B cell (primary cell): ENCODE measurements at regions not wholly inside any gene's neighbourhood (a gene's known extent, or its start where the extent isn't known, plus 50 kb on each side); places are given as distances from the start of the nearest gene placed in this dataset.

Source experiments
- ATAC-seq: fragments of 200-7000 bp; cut with Tn5 transposase; one replicate; pipeline ENCODE4 v1.10.0; 2021; ENCODE audit warnings: low read depth, mild to moderate bottlenecking, moderate number of reproducible peaks, moderate library complexity
- CTCF ChIA-PET: fragments of 350-600 bp; sonication (Branson Sonifier 250); formaldehyde crosslinking; loops from one replicate; lab custom pipeline; 2021; ENCODE audit warnings: antibody characterized with exemption, inconsistent platforms; lab: Charles Lee
- POLR2A ChIA-PET: fragments of 350-600 bp; sonication (Branson Sonifier 250); formaldehyde crosslinking; loops from one replicate; lab custom pipeline; 2021; ENCODE audit warnings: antibody characterized with exemption; lab: Charles Lee
- DNase-seq: peaks from one replicate; pipeline ENCODE4 v3.0.0; 2013
- H2AFZ ChIP-seq: 2 replicates; pipeline ENCODE4 v1.6.1; 2012; ENCODE audit warnings: mild to moderate bottlenecking, low read depth, low read length; ENCODE audit not compliant: insufficient read depth, poor library complexity, severe bottlenecking
- H3K27ac ChIP-seq, 2 donors: 1 replicate in 1 of 2; 2 replicates in 1 of 2; pipeline ENCODE4 v1.5.1; 2012 to 2013; ENCODE audit warnings: low read length in 2 of 2, mild to moderate bottlenecking in 2 of 2, moderate library complexity in 1 of 2
- H3K27me3 ChIP-seq, 4 experiments: fragments of 200-600 bp in 1 of 4; sonication (generic) in 1 of 4; replicated peaks in 1 of 4; 1 replicate in 2 of 4; 2 replicates in 2 of 4; pipeline versions ENCODE4 v1.6.1 to v1.7.0; 2013 to 2016; ENCODE audit warnings: low read length in 3 of 4, mild to moderate bottlenecking in 2 of 4, mixed read lengths in 1 of 4, moderate library complexity in 1 of 4; ENCODE audit not compliant: insufficient read depth in 4 of 4, control insufficient read depth in 3 of 4; ENCODE audit errors: control extremely low read depth in 1 of 4
- H3K36me3 ChIP-seq, 2 experiments: replicated peaks in 1 of 2; 1 replicate in 1 of 2; 2 replicates in 1 of 2; pipeline versions ENCODE4 v1.6.1 to v1.7.1; 2013; ENCODE audit warnings: low read length in 1 of 2; ENCODE audit not compliant: insufficient read depth in 2 of 2, control insufficient read depth in 1 of 2; ENCODE audit errors: control extremely low read depth in 1 of 2, extremely low read depth in 1 of 2
- H3K4me1 ChIP-seq, 2 donors: fragments of 200-600 bp in 1 of 2; sonication (generic) in 1 of 2; 1 replicate in 1 of 2; 2 replicates in 1 of 2; pipeline versions ENCODE4 v1.5.1 to v1.6.1; 2013 to 2017; ENCODE audit warnings: low read length in 2 of 2; ENCODE audit not compliant: control insufficient read depth in 2 of 2, insufficient read depth in 2 of 2
- H3K4me2 ChIP-seq: replicated peaks from 2 replicates; pipeline ENCODE3; 2012; ENCODE audit warnings: mild to moderate bottlenecking, low read depth, low read length; ENCODE audit not compliant: poor library complexity, severe bottlenecking
- H3K4me3 ChIP-seq, 5 experiments: fragments of 200-600 bp in 1 of 5; sonication (generic) in 1 of 5; 1 replicate in 3 of 5; 2 replicates in 2 of 5; pipeline versions ENCODE4 v1.5.1 to v1.7.0; 2011 to 2016; ENCODE audit warnings: low read length in 4 of 5, mild to moderate bottlenecking in 4 of 5, low read depth in 2 of 5, control low read depth in 1 of 5, moderate library complexity in 1 of 5; ENCODE audit not compliant: insufficient read depth in 1 of 5; ENCODE audit errors: control extremely low read depth in 1 of 5, extremely low read depth in 1 of 5
- H3K79me2 ChIP-seq: fragments of 200-600 bp; sonication (generic); one replicate; pipeline ENCODE4 v1.6.0; 2016; ENCODE audit warnings: low read length; ENCODE audit not compliant: control insufficient read depth, insufficient read depth
- H3K9ac ChIP-seq: fragments of 200-600 bp; sonication (generic); 2 replicates; pipeline ENCODE4 v1.6.1; 2017; ENCODE audit warnings: mild to moderate bottlenecking, low read length, moderate library complexity
- H3K9me3 ChIP-seq, 3 donors: one replicate each; pipeline versions ENCODE4 v1.6.1 to v1.7.1; 2013; ENCODE audit warnings: low read length in 2 of 3; ENCODE audit not compliant: control insufficient read depth in 2 of 3, insufficient read depth in 1 of 3; ENCODE audit errors: control extremely low read depth in 1 of 3
- H4K20me1 ChIP-seq: 2 replicates; pipeline ENCODE4 v1.6.0; 2012; ENCODE audit warnings: mild to moderate bottlenecking, low read length; ENCODE audit not compliant: insufficient read depth, control insufficient read depth, poor library complexity, severe bottlenecking
- H3K27ac Mint-ChIP-seq: one replicate; pipeline ENCODE4 v1.8.0; 2021; ENCODE audit warnings: mixed read lengths
- H3K27me3 Mint-ChIP-seq: one replicate; pipeline ENCODE4 v1.8.0; 2021; ENCODE audit warnings: mixed read lengths
- H3K4me1 Mint-ChIP-seq: one replicate; pipeline ENCODE4 v1.8.0; 2021; ENCODE audit warnings: mixed read lengths
- H3K4me3 Mint-ChIP-seq: one replicate; pipeline ENCODE4 v1.8.0; 2021; ENCODE audit warnings: mixed read lengths
- H3K9me3 Mint-ChIP-seq: one replicate; pipeline ENCODE4 v1.8.0; 2022; ENCODE audit warnings: mixed read lengths; ENCODE audit not compliant: insufficient read depth
- CTCF ChIP-seq: fragments of 200-600 bp; IDR thresholded peaks from one replicate; pipeline ENCODE4 v1.8.0; 2022; ENCODE audit warnings: antibody characterized with exemption, mild to moderate bottlenecking
- EZH2 ChIP-seq: IDR thresholded peaks from 2 replicates; pipeline ENCODE4 v1.6.1; 2012; ENCODE audit warnings: borderline replicate concordance, low read depth, mild to moderate bottlenecking, moderate library complexity, low read length; ENCODE audit not compliant: insufficient read depth, poor library complexity, severe bottlenecking
- WGBS: methylation state at CpG from one replicate; pipeline ENCODE4 v1.1.5; 2013; ENCODE audit warnings: missing lambda C conversion rate; ENCODE audit not compliant: insufficient coverage; 5-methylcytosine and 5-hydroxymethylcytosine counted together
- intact Hi-C: fragments of 100-400 bp; cut with micrococcal nuclease; formaldehyde crosslinking; loops from one replicate; pipeline ENCODE4 v1.10.0; 2022

GRCh38 chr2:21306235-21306634, 182.5 kb downstream of the TDRD15 start:
- no peaks in the 10 kb centered on the region for H3K79me2 ChIP-seq
- H2AFZ ChIP-seq, result no peak overlapping the region
- no peaks in the 10 kb centered on the region for H3K36me3 ChIP-seq
- intact Hi-C loops, result no loop called here
- Mint-ChIP-seq H3K27me3 (no peaks in the 10 kb centered on the region), H3K27ac (no peak overlapping the region), H3K4me1 (no peaks in the 10 kb centered on the region), H3K9me3 (peaks cover 1% of the 10 kb centered on the region), H3K4me3 (no peak overlapping the region)
- DNase-seq (no peak), ATAC-seq (no peak)
- no peak overlapping the region for H3K4me2 ChIP-seq
- POLR2A ChIA-PET, result no interaction called here
- no peak overlapping the region for H3K4me3 ChIP-seq
- CTCF ChIA-PET, result interaction anchor here (0.6 kb wide), 1 partner anchor 349 kb away, joined by 3 read pairs; no protein-coding TSS in a partner anchor
- no peaks in the 10 kb centered on the region for H4K20me1 ChIP-seq
- no peak overlapping the region for H3K27ac ChIP-seq
- no peaks in the 10 kb centered on the region for H3K4me1 ChIP-seq
- no peaks in the 10 kb centered on the region for H3K27me3 ChIP-seq
- WGBS, result no CpG with 5 or more reads among the region's 2 CpGs
- H3K9me3 ChIP-seq, result no peaks in the 10 kb centered on the region
- TF ChIP-seq CTCF, result no peak
- TF ChIP-seq EZH2, result no peak
- no peak overlapping the region for H3K9ac ChIP-seq

- Histone ChIP-seq H3K9ac (no peak overlapping the region), H3K9me3 (no peaks in the 10 kb centered on the region), H3K4me2 (no peak overlapping the region), H4K20me1 (no peaks in the 10 kb centered on the region), H3K79me2 (no peaks in the 10 kb centered on the region), H3K36me3 (no peaks in the 10 kb centered on the region), H3K27me3 (no peaks in the 10 kb centered on the region), H2AFZ (no peak overlapping the region), H3K27ac (no peak overlapping the region), H3K4me1 (no peaks in the 10 kb centered on the region), H3K4me3 (no peak overlapping the region)
- no peaks in the 10 kb centered on the region for H3K27me3 Mint-ChIP-seq
- no peaks in the 10 kb centered on the region for H3K4me1 Mint-ChIP-seq
- CTCF ChIA-PET, result no interaction called here
- no peak overlapping the region for H3K27ac Mint-ChIP-seq
- ATAC-seq (no peak), DNase-seq (no peak)
- H3K4me3 Mint-ChIP-seq, result no peak overlapping the region
- no peak for TF ChIP-seq CTCF
- no peak for TF ChIP-seq EZH2
- WGBS, result 100% methylated on average over 1 of the region's 1 CpG
- POLR2A ChIA-PET, result no interaction called here
- intact Hi-C loops, result no loop called here
- peaks cover 1% of the 10 kb centered on the region for H3K9me3 Mint-ChIP-seq
These were observed 183.3 kb downstream of the TDRD15 start for GRCh38 chr2:21307037-21307436.
